SK-MEL-5 (cell line): ENCODE measurements at regions not wholly inside any gene's neighbourhood (a gene's known extent, or its start where the extent isn't known, plus 50 kb on each side); places are given as distances from the start of the nearest gene placed in this dataset.
"Not testable (repeated sequence)": the region's sequence is repeated elsewhere in the genome, so short reads cannot be mapped to it uniquely, and the experiment has no call there.

Experiments
- DNase-seq: peaks from one replicate; pipeline ENCODE4 v3.0.0-alpha.2; 2016; ENCODE audit warnings: low read depth, low spot score
- in situ Hi-C: cut with HindIII; loops from 2 replicates; pipeline ENCODE4 v1.10.0; 2016; ENCODE audit warnings: low sequenced_read_pairs, high pct_unique_total_duplicates, low pct_unique_long_range_greater_than_20kb
- small RNA-seq, 2 experiments: library from RNA; depleted of rRNA; stranded (forward); fragments of <200 nt; gene quantifications; one replicate each; pipeline ENCODE3, GENCODE V24; 2014

GRCh38 chr4:4950561-4951290 lies 68.5 kb downstream of the CYTL1 start:
- in situ Hi-C loops, result no loop called here

GRCh38 chr4:4952273-4952672 lies 67.0 kb downstream of the CYTL1 start:
- in situ Hi-C loops, result no loop called here
- no peak for DNase-seq

More at GRCh38 chr4:4950561-4951290, 68.5 kb downstream of the CYTL1 start:
- no peak for DNase-seq

- DNase-seq, in situ Hi-C loops: not testable (repeated sequence)
Observed at GRCh38 chr4:4959344-4960074, 59.7 kb downstream of the CYTL1 start.

GRCh38 chr4:4960574-4960973 lies 58.7 kb downstream of the CYTL1 start:
- in situ Hi-C loops, result no loop called here
- no peak for DNase-seq

GRCh38 chr4:4961936-4962335 lies 57.3 kb downstream of the CYTL1 start:
- DNase-seq, result no peak

GRCh38 chr4:4962928-4963327 lies 56.3 kb downstream of the CYTL1 start:
- in situ Hi-C loops, result no loop called here
- DNase-seq, result no peak

More at GRCh38 chr4:4961936-4962335, 57.3 kb downstream of the CYTL1 start:
- in situ Hi-C loops, result no loop called here

Small RNAs in the stretch of these regions (small RNA-seq; reads per million reads assigned to genes)
- 0 to 0.05 reads per million in 2 experiments for gene RN7SKP113
